CD1c-positive myeloid dendritic cell (primary cell): ENCODE measurements at regions not wholly inside any gene's neighbourhood (a gene's known extent, or its start where the extent isn't known, plus 50 kb on each side); places are given as distances from the start of the nearest gene placed in this dataset.
A peak's percentile ranks its signal among the peaks of the same experiment; 100 is the strongest.
"Not testable (repeated sequence)": the region's sequence is repeated elsewhere in the genome, so short reads cannot be mapped to it uniquely, and the experiment has no call there.

Experiments used
- DNase-seq: peaks from one replicate; pipeline ENCODE4 v3.0.0-alpha.2; 2016; ENCODE audit errors: extremely low spot score

GRCh38 chr11:88061111-88061510, 114.1 kb downstream of the RAB38 start:
- DNase-seq = no peak

- DNase-seq = no peak
These were observed 115.9 kb downstream of the RAB38 start for GRCh38 chr11:88059326-88059725.

GRCh38 chr11:88051396-88051795, 123.8 kb downstream of the RAB38 start:
- DNase-seq = no peak

DNA sequence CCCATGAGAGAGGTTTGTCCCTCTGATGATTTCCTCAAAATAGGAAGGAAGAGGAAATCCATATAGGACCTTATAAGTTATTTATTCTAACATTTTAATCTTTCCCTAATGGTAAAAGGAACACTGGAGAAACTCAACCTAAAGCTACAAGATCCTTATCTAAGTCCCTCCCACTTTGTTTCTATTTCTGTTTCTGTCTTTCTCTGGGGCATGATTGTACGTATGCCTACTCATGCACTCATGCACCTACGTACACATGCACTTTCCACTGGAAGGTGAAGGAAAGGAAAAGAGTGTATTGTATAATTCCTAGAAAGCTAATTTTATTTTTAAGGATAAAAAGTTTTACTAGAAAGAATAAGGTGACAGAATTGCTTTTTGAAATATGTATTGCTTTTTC, 125.0 kb downstream of the RAB38 start:
- no peak for DNase-seq

GRCh38 chr11:88045288-88045687, 130.0 kb downstream of the RAB38 start:
- not testable (repeated sequence) for DNase-seq

- not testable (repeated sequence) for DNase-seq
These were observed 130.6 kb downstream of the RAB38 start for GRCh38 chr11:88044658-88045057.

DNA sequence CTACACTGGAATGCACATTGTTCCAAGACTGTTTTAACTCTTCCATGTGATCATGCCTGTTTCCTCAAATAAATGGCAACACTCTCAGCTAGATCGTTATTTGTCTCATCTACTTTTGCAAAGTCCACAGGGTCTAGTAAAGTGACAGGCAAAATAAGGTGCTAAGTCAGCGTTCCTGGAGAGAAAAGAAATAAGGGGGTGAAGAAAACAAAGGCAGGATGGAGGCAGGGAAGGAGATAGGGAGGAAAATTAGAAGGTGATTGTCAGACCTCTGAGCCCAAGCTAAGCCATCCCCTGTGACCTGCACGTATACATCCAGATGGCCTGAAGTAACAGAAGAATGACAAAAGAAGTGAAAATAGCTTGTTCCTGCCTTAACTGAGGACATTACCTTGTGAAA, 132.1 kb downstream of the RAB38 start:
- no peak for DNase-seq

- DNase-seq = no peak
These were observed 132.6 kb downstream of the RAB38 start for GRCh38 chr11:88042647-88043046.

- no peak for DNase-seq
These were observed 133.0 kb downstream of the RAB38 start for GRCh38 chr11:88042238-88042637.

DNA sequence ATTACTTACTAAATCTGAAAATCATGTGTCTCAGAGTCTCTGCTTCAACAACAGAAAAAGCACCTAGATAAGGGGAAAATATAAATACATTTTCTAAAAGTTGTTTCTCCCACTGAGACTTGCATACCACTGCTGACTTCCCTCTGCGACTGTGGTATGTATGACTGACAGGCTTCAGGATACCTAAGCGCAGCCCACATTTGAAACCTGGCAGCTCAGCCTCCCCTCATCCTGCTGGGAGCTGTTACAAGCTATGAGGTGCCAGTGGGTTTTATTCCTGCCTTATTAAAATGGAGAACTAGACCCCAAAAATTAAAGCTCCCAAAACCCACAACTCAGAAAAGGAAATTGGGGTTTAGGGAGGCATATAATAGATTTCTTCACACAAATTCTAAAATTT, 133.6 kb downstream of the RAB38 start:
- no peak for DNase-seq

GRCh38 chr11:88040148-88040496, 135.1 kb downstream of the RAB38 start:
- no peak for DNase-seq

- no peak for DNase-seq
These were observed 135.6 kb downstream of the RAB38 start for GRCh38 chr11:88039476-88040147.

DNA sequence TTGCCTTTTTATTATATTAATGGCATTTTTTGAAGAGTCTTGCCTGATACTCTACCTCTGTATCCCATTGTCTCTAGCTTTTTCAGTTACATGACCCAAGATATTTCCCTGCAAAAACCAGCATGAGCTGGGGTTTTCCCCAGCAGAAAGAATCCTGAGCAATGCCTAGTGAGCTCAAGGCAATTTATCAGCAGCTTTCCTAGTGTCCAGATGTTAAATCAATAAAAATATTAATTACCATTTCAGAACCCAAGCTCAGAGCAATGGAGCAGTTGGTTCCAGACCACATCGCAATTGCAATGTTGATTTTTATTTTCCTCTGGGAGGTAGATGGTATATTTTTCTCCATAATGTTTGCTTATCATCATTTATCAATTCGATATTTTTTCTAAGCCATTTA, 137.2 kb downstream of the RAB38 start:
- DNase-seq = no peak

DNA sequence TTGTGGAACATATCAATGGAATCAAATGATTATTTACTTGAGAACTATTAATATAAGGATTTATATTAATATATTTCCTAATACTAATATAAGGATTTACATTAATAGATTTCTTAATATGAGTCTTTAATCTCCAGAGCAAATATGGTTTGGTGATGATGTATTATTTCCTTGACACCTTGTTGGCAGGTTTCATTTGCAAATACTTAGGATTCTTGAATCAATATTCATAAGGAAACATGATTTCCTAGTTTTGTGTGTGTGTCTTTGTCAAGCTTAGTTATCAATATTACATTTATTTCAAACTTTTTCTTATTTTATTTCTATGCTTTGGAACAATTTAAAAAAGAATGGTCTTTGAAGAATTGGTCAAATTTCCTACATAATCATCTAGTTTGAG, 138.5 kb downstream of the RAB38 start:
- no peak for DNase-seq

- no peak for DNase-seq
These were observed 140.0 kb downstream of the RAB38 start for GRCh38 chr11:88035271-88035670.

DNA sequence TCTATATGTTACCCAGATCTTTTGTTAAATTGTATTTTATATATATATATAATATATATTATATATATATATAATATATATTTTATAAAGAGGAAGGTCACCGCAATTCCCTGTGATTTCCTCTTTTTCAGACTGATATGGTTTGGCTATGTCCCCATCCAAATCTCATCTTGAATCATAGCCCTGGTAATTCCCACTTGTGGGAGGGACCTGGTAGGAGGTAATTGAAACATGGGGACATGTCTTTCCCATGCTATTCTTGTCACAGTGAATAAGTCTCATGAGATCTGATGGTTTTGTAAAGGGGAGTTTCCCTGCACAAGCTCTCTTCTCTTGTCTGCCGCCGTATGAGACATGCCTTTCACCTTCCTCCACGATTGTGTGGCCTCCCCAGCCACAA, 157.6 kb downstream of the RAB38 start:
- peak; percentile 35 for DNase-seq

- DNase-seq = peak; percentile 83
These were observed 158.7 kb downstream of the RAB38 start for GRCh38 chr11:88016392-88017170.

DNA sequence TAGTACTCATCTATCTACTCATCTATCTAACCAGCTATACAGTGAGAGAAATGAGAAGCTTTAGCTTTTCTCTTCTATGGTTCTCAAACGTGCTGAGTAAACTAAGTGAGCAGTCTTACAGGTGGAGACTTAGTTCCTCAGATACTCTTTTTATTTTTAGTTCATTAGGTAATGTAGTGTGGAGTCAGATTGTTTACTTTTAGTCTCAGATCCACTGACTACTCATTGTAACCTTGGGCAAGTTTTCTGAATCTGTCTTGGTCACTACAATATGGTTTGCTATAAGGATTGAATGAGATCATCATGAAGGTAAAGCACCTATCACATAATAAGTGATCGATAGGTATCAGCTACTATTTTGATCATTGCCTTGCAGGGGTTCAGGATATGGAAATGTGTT, 160.1 kb downstream of the RAB38 start:
- DNase-seq = no peak

DNA sequence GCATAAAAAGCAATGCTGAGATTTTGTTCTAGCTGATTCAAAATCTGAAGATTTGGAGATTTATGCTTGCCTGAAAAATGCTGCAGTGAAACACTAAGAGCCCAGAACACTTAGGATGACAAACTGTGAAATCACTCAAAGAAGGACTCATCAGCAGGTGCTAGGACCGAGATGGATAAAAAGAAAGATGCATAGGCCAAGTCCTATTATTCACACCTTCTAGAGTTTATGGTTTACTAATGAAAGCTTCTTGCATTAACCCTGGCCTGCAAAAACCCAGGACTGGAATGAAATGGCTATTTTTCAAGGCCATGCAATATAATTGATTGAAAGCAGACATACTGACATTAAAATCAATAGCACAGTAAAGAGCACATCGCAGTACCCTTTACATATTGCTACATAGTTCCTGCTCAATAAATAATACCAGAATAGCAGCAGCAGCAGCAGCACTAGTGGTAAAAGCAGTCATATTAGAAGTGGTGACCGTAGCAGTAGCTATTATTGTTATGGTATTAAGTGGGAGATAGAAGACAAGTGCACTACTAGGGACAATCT, 161.7 kb downstream of the RAB38 start:
- DNase-seq = no peak

- DNase-seq = no peak
These were observed 162.8 kb downstream of the RAB38 start for GRCh38 chr11:88012456-88012855.

GRCh38 chr11:87976009-87976408, 199.2 kb downstream of the RAB38 start:
- no peak for DNase-seq

DNA sequence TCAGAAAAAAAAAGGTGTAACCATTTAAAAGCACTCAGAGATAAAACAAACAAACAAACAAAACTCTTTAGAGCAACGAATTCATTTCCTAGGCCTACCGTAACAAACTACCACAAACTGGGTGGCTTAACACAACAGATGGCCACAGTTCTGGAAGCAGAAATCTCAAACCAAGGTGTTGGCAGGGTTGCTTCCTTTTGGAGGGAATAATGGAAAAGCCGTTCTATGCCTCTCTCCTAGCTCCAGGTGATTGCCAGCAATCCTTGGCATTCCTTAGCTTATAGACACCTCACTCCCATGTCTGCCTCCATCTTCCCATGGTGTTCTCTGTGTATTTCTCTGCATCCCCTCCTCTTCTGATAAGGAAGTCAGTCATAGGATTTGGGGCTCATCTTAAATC, 200.4 kb downstream of the RAB38 start:
- DNase-seq = no peak

DNA sequence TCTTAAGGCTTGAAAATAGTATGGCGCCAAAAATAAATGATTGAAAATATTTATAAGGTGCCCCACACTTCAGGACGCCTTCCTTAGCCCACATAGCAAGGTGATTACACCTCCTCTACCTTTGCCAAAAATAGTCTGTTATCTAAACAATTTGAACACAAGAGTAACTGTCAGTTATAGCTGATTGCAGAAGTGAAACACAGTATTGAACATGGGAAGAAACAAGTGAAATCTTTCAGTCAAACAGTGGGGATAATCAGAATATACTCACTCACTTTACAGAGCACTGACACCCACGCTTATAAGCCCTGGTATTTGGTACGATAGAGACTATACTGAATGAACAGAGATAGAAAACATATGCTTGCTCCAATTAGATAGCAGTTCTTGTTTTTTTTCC, 203.1 kb downstream of the RAB38 start:
- DNase-seq = no peak
